Urothelium cell line (cell line): ENCODE measurements at regions not wholly inside any gene's neighbourhood (a gene's known extent, or its start where the extent isn't known, plus 50 kb on each side); places are given as distances from the start of the nearest gene placed in this dataset.
A peak's percentile ranks its signal among the peaks of the same experiment; 100 is the strongest.

Experiments
- DNase-seq: peaks from one replicate; pipeline ENCODE4 v3.0.0; 2011; ENCODE audit warnings: low spot score, mixed read lengths
- FAIRE-seq: peaks from 2 replicates; lab custom pipeline; 2011; peaks lifted over from hg19 to GRCh38; lab: Jason Lieb, UNC

DNA sequence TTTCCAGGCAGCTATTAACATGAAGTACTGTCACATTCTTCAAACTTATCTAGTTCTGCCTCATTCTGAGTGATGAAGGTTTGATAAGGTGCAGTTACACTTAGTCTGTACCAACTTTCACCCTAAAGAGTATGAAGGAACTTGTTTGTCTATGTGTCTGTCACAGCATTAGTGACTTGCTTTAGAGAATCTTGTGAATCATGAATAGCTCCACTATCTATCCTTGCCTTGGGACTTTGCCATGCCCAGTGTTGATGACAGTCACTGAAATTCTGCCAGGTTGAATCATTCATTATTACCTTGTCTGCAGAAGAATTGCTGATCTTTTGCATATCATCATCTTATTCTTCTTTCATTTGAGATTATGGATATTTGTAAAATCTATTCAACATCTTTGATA, 50.9 kb upstream of the A1CF start:
- FAIRE-seq (no peak), DNase-seq (no peak)

DNA sequence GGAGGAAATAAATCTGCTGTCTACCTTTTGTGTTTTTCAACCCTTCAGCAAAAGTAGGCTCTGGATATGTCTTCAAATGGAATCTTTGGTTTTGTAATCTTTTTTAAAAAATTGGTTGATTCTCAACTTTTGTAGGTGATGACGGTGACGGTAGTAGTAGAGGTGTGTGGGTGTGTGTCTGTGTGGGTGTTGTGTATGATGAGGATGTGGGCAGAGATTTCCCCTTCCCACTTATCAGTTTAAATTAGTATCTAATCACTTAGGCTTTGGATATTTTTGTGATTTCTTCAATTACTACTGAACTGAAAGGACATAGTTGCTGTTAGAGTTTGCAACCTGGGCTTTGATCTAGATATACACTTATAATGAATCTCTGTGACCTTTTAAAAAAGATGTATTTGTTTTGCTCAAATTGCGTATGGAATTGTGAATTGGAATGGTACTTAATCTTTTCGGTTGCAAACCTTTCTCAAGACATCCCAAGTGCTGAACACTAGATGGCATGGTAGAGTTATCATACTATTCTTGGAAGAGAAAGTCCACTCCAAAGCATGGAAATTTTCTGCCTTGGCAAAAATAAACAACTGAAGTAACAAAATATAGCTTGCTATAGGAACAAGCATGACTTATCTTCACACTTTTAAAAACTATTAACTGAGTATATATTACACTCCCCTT, 51.9 kb upstream of the A1CF start:
- DNase-seq (peak; percentile 50), FAIRE-seq (no peak)

DNA sequence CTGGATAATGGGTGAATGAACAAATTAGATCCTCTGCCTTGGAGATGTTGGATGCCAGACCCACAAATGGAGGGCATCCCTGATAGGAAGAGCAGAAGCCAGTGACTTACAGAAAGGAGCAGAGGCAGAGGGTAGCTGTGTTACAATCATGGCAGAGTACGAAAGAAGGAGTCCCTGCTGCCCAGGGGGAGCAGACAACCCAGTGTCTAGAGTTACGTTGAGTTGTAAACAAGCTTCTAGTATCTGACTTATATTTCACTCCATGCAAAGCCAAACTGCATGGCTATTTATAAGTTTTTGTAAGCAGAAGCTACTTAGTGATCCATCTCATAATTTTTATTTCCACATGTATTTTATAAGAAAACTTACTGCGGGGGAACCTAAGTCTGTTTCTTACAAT, 56.2 kb upstream of the A1CF start:
- DNase-seq (no peak), FAIRE-seq (no peak)

DNA sequence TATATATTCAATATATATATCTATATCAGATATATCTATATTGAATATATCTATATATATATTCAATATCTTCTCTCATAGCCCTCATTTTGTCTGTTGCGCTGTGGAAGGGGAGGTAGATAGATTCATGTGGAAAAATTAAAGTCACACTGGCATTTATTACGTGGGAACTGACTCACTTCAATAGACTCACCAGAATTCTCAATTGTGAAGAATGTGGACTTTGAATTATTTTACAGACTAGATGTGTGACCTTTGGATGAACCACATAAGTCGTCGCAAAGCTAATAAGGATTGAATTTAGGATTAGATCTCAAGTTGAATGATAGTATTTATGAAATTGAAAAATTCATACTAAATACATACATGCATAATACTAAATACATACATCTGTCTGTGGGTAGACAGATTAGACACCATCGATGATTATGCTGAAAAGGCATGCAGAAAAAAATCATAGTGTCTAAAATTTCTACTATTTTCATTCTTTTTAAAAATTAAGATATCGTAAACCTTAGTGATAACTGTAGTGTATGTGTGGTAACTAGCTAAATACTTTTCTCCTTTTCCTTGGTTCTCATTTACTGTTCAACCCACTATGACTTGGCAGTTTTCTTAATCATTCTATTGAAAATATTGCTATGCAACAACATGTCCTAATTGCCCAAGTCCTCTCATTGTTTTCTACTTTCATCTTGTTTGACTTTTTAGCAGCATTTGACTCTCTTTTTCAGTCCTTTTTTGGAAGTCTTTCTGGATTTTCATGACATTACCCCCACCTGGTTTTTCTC, 61.8 kb upstream of the A1CF start:
- no peak for FAIRE-seq

DNA sequence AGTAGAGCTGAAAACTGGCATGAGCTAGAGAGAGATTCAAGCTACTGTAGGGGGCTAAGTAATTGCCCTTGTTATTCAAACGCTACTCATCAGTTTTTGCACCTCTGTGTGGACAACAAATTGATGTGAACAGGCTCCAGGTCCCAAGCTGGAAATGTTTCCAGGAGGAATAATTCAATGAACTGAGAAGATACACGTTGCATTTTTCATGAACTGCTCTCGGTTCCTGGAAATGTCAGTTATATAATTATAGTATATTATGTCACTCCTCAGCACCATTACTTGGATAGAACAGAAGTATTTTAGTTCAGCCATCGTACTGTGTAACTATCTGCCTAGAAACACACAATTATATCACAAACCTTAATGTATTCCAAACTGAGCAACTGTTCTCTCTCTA, 65.9 kb upstream of the A1CF start:
- no peak for FAIRE-seq
- no peak for DNase-seq

More for the DNA sequence above, 61.8 kb upstream of the A1CF start:
- DNase-seq, result no peak

DNA sequence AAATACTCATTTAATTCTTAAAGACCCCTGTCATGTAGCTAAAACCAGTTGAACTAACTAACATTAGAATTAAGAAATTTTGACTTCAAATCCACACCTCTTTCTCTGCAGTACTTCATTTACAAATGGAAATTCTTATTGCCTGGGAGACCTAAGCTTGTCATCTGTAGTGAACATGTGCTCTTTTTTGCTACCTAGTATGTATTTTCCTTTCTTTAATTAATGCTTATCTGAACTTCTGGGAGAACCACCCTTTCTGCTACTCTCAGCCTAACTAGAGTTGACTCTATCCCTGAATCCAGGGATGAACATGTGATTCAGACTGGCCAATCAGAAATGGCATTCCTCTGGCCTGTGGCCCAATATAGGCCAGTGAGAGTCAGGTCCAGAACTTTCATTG, 75.9 kb upstream of the A1CF start:
- FAIRE-seq, result no peak
- no peak for DNase-seq

DNA sequence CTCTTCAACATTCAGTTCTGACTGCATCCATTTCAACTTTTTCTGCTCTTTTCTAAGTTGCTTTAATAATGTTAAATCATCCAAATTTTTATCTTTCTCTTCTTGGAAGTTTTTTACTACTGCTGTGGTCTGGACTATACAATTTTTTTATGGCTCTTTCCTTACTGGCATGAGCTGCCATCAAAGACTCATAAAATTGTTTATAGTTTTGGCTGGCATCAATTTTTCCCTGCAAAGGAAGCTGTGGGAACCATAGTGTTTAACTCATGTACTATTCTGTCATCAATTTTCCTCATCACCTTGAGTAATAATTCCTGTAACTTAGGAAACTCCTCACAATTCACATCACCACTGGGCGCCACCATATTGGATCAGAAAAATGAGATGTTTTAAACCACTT, 77.6 kb upstream of the A1CF start:
- no peak for FAIRE-seq

DNA sequence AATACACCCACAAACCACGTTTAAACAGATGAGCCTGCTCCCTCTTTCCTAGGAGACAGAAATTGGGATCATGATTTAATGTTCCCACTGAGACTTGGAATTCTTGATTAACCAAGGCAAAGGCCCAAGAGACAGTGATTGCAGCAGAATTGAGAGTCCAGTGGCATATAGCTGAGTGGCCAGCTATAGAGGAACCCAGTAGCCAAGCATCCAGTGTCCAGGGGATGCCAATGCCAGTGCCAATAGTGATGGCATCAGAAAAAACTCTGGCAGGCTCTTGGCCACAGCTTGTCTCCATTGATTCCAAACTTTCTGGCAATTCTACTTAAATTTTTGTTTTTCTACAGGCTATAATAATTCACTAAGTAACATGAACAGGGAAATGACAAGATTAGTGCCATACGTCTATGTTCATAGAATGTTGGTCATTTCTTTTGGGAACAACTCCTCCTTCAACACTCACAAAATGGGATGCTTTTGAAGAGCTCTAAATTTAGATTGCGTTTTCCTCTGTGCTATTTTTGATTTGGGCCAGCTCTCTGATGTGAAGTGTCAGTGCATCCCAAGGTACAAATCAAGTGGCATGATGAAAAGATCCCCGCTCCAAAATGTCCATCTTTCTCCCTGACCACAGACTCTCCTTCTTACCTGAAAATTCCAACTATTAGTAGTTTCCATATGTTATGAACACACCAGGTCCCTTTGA, 83.1 kb upstream of the A1CF start:
- DNase-seq (no peak), FAIRE-seq (no peak)

More for the DNA sequence above, 77.6 kb upstream of the A1CF start:
- no peak for DNase-seq

DNA sequence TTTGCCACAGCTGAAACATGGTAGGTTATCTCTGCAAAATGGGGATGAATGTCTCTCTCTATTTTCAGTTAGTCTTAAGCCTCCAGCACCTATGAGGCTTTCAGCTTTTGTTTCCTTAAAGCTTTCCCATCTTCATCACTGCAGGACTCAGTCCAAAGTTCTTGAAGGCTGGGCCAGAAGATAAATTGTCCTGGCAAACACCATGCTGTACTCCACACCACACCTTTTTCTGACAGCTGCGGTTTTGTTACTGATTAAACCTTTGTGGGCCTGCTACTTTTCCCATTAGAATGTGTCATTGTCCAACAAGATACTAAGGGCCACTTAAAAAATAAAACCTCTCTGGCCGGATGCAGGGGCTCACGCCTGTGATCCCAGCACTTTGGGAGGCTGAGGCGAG, 87.2 kb upstream of the A1CF start:
- FAIRE-seq (no peak), DNase-seq (no peak)

DNA sequence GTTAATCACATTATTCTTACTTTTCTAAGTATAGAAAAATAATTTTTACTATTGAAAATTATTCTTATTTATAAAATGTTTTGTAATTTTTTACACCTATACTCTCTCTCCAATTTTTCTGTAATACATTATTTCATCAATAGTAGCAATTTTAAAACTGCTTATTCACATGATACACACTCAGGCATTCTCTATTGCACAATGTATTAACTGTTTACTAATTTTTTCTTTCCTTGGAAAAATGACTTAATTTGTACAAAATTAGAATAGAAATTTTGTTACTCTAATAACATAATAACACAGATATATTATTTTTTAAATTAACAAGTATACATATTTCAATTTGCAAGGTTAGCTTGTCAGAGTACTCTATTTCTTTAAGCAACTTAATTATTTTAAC, 92.9 kb upstream of the PRKG1 start:
- FAIRE-seq, result no peak
- no peak for DNase-seq

DNA sequence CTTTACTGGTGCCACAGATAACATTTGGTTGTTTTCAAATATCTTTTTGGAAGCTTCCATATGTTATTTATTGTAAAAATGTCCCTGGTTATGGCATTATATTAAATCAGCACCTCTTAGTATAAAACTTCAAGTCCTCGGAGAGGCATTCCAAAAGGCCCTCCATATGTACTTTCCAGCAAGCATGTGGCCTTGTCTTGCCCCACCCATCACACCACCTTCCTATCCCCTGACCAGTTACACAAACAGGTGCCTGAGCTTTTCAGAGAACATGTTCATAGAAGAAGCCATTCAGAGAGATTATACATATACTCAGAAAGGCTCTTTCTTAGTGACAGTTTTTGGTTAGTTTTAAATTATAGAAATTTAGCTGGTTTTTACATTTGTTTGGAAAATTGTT, 92.4 kb upstream of the PRKG1 start:
- FAIRE-seq (no peak), DNase-seq (no peak)

DNA sequence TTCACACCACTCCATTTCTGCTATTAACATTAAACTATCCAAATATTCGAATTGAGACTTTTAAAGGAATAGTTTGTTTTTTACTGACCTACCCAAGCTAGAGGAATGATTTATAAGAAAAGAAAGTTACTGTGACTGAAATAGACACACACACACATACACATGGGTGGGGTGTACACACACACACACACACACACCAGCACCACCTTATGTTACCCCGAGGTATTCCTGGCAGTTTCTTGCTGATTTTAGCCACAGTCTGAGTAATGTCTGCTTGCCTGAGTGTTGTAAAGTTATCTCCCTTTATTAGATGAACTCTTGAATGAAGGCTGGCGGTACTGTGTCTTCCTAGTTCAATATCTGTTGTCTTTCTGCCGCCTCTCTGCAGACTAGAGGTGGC, 91.3 kb upstream of the PRKG1 start:
- DNase-seq (no peak), FAIRE-seq (peak; percentile 69)

DNA sequence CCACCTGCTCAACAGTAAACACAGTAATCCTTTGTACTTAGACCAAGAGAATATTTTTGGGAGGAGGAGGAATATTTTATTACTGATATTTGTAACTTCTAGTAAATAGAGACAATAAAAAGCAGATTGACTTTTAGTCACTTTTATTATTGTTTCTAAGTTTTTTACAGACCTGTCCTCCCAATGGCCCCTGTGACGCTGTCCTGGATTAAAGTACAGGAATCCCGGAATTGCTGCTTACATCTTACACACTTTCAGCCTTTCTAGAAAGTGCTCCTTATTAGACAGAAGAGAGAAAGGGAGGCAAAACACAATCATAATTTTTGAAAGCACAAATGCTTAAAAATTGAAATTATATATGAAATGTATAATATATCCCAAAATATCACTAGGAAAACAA, 86.4 kb upstream of the PRKG1 start:
- DNase-seq (no peak), FAIRE-seq (no peak)

DNA sequence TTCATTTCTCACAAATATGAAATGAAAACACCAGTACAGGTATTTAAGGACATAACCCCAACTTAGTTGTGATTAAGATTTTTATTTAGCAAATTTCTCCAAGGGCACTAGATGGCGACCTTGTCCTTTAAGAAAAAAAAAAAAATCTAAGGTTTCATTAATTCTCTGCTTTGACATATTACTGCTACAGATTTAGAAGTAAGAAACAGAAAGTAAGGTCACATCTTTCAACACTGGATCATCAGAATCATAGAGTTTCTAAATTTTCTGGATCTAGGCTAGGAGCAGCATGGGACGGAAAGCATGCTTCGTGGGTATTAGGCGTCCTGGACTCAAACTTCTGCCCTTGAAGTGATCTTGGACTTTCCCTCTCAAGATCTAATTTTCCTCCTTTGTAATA, 85.5 kb upstream of the PRKG1 start:
- DNase-seq (peak; percentile 16), FAIRE-seq (no peak)

DNA sequence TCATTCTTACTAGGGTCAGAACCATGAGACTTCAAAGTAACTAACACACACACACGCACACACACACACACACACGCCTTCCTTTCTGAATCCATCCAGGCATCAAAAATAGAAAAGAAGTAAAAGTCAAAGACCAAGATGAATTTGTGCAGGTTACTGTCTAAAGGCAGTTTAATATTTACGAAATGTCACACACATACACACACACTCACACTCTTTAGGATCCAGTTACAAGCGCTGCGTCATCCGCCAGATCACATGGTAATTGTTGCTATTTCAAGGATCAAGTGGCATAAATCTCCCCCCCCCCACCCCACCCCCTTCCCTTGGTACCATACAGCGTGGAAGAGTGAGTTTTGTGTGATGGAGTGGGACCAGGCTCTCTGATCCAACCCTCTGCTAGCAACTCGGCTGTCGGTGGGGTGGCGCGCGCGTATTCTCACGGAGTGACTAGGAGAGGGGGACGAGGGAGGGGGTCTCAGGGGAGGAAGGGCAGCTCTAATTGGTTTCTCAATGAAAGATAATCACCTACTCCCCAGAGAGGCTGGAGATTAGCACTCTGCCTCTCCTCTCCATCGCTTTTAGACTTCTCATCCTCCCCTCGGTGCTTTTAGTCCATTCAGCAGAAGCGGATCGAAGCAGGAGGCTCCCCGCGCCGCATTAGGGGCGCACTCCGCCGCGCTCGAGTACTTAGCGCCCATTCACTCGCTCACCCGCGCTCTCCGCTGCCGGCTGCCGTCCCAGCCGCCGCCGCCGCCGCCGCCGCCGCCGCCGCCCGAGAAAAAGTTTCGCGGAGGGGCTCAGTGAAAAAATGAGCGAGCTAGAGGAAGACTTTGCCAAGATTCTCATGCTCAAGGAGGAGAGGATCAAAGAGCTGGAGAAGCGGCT, 83.5 kb upstream of the PRKG1 start:
- FAIRE-seq (peak; percentile 74), DNase-seq (peak; percentile 35)

DNA sequence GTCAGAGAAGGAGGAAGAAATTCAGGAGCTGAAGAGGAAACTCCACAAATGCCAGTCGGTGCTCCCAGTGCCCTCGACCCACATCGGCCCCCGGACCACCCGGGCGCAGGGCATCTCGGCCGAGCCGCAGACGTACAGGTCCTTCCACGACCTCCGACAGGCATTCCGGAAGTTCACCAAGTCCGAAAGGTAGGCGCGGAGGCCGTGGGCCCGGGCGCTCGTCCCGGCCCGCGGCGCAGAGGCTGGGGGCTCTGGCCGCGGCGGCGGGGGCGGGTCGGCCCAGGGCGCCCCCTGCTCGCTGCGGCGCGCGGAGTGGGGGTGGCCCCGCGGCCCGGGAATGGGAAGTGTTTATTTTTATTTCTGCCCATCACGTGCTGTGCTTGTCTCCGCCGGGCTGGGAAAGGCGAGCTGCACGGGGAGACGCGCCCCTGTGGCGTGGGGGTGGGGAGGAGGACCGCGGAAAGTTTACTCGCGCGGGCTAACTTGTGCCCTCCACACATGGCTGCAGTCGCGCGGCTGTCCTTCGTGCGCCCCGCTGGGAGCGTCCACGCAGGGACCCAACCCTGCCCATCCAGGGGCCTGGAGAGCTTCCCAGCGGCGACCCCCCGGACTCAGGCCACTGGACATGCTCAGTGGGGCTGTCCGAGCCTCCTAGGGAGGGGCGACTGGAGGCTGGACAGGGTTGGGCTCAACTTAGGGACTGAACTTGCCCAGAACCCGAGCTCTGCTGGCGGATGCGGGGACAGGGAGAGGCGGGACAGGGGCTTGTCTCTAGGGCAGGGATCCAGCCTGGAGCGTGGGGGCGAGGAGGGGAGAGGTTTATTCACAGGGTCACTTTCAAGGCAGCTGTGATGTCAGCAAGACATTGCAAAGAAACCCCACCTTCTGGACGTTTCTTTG, 82.6 kb upstream of the PRKG1 start:
- DNase-seq (peak; percentile 62), FAIRE-seq (no peak)

DNA sequence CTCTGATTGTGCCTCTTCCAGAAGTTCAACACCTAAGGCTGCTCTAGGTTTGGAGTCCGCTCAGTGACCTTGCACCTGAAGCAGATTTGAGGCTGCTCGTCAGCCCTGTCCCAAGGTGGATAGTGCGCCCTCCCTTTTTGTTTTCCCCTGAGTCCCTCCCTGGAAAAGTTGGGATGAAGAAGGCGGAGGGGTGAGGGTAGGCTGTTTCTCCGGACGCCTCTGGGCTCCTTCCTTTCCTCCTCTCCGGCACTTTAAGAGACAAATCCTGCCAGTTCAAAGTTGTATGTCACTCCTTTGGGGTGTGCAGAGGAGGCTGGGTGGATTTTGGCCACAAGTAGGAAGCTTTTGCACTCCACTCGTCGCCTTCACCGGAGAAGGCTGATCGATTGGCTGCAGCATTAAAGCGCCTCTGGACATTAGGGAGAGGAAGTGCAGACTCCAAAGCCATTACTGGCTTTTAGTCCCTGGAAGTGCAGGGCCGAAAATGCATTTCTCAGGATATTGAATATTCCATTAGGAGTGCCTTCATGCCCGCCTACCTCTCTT, 81.9 kb upstream of the PRKG1 start:
- FAIRE-seq, result no peak

DNA sequence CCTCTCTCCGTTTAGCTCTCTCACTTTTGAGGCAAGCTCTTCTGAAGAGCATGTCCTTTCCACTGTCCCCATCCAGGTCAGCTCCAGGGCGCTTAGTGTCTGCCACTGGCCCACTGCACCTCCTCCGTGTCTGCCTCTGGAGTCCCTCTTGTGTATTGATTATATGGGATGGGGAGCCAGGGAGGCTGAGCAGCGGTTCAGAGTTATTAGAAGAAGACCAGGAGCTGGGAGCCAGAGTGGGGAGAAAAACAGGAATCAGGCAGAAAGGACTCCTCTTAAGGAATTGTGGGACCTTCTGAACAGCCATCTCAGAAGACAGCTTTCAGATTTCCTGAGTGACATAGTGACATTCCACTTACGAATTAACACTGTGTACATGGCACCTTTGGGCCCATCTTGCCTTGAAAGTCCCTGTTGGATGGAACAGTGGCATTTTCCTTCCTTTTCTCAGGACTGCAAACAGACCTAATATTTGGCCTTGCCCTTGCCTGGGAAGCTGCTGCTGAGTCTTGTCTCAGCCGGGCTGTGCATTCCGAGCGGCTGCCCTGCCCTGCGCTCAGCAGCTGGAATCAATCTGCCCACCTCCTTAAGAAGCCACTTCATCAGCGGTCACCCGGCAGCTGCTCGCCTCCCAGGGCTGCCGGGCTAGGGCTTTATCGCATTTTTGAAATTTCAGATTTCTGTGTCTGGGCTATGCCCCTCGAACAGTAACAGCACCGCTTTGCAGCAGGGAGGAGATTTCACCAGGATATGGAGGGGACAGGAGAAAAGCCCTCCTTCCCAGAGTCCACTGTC, 81.1 kb upstream of the PRKG1 start:
- no peak for FAIRE-seq
- DNase-seq, result no peak

More for the DNA sequence above, 81.9 kb upstream of the PRKG1 start:
- DNase-seq, result no peak

DNA sequence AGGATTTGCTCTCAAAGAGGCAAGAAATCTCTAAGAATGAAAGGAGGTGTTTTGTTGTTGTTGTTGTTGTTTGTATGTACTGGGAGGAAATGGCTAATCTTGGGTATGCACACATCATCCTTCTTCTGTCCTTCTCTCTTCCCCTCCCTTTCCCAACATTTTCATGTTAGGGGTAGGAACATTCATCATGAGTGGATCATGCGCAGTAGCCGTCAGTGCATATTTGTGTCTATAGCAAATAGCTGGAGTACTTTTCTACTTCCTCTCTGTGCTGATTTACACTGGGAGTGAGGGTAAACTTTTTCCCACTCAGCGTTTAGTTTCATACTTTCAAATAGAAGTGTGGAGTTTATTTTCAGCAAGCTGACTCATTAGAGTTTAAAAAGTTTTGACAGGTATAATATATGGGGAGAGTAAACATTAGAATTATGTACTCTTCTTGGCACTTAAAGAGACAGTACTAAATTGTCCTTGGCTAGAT, 80.5 kb upstream of the PRKG1 start:
- DNase-seq, result peak; percentile 27

More for the DNA sequence above, 80.5 kb upstream of the PRKG1 start:
- FAIRE-seq, result peak; percentile 93
